H1 (cell line): ENCODE measurements at regions not wholly inside any gene's neighbourhood (a gene's known extent, or its start where the extent isn't known, plus 50 kb on each side); places are given as distances from the start of the nearest gene placed in this dataset.

Experiments
- CTCF ChIA-PET: fragments of 300-600 bp; sonication (Branson Sonifier 250); formaldehyde crosslinking; loops from one replicate; lab custom pipeline; 2021; ENCODE audit not compliant: partially characterized antibody; lab: Charles Lee
- POLR2A ChIA-PET: fragments of 300-600 bp; sonication (Branson Sonifier 250); formaldehyde crosslinking; loops from one replicate; lab custom pipeline; 2021; ENCODE audit warnings: inconsistent platforms; ENCODE audit not compliant: partially characterized antibody; lab: Charles Lee
- DNase-seq, 2 experiments: peaks; one replicate each; pipeline versions ENCODE4 v3.0.0 to v3.0.0-alpha.2; 2010 to 2022; ENCODE audit warnings: low spot score in 2 of 2, low read depth in 1 of 2, mixed read lengths in 1 of 2
- FAIRE-seq: peaks from 2 replicates; lab custom pipeline; 2011; peaks lifted over from hg19 to GRCh38; lab: Jason Lieb, UNC
- H2AFZ ChIP-seq: 2 replicates; pipeline ENCODE4 v1.8.1; 2012; ENCODE audit warnings: low read length, inconsistent platforms
- H2AK5ac ChIP-seq: 2 replicates; pipeline ENCODE4 v1.6.1; 2013; ENCODE audit warnings: low read depth, low read length
- H2BK120ac ChIP-seq: replicated peaks from 2 replicates; pipeline ENCODE3; 2013; ENCODE audit warnings: low read depth, low read length, inconsistent platforms
- H2BK12ac ChIP-seq: 2 replicates; pipeline ENCODE4 v1.6.1; 2013; ENCODE audit warnings: low read depth, low read length
- H2BK15ac ChIP-seq: 2 replicates; pipeline ENCODE4 v1.6.1; 2013; ENCODE audit warnings: low read length
- H2BK20ac ChIP-seq: 2 replicates; pipeline ENCODE4 v1.6.1; 2013; ENCODE audit warnings: low read length
- H2BK5ac ChIP-seq: 2 replicates; pipeline ENCODE4 v1.6.1; 2013; ENCODE audit warnings: low read depth, low read length
- H3K14ac ChIP-seq: 2 replicates; pipeline ENCODE4 v1.6.1; 2013; ENCODE audit warnings: inconsistent platforms; ENCODE audit not compliant: insufficient read length
- H3K18ac ChIP-seq: 2 replicates; pipeline ENCODE4 v1.6.1; 2013; ENCODE audit warnings: low read length; ENCODE audit errors: extremely low read depth
- H3K23ac ChIP-seq: 2 replicates; pipeline ENCODE4 v1.6.1; 2013; ENCODE audit warnings: inconsistent platforms; ENCODE audit not compliant: insufficient read length
- H3K23me2 ChIP-seq: 2 replicates; pipeline ENCODE4 v1.6.1; 2013; ENCODE audit warnings: low read depth, low read length
- H3K27ac ChIP-seq: 2 replicates; pipeline ENCODE4 v1.6.1; 2011; ENCODE audit warnings: low read depth, low read length, inconsistent platforms
- H3K27me3 ChIP-seq, 4 experiments: replicated peaks in 1 of 4; 1 replicate in 1 of 4; 2 replicates in 3 of 4; pipeline versions ENCODE4 v1.6.1 to v1.8.1; 2011 to 2013; ENCODE audit warnings: low read length in 3 of 4, mild to moderate bottlenecking in 3 of 4, inconsistent platforms in 2 of 4, mixed read lengths in 2 of 4, moderate library complexity in 1 of 4; ENCODE audit not compliant: control insufficient read depth in 3 of 4, insufficient read depth in 3 of 4; ENCODE audit errors: extremely low read depth in 1 of 4
- H3K36me3 ChIP-seq, 4 experiments: 2 replicates each; pipeline versions ENCODE4 v1.6.1 to v1.8.1; 2011 to 2013; ENCODE audit warnings: mild to moderate bottlenecking in 4 of 4, low read length in 3 of 4, moderate library complexity in 2 of 4, control low read depth in 1 of 4, inconsistent platforms in 1 of 4; ENCODE audit not compliant: insufficient read depth in 4 of 4, control insufficient read depth in 2 of 4
- H3K4ac ChIP-seq: replicated peaks from 2 replicates; pipeline ENCODE3; 2013; ENCODE audit warnings: low read length, low read depth, mixed read lengths, inconsistent platforms; ENCODE audit not compliant: insufficient read length
- H3K4me1 ChIP-seq, 4 experiments: replicated peaks in 1 of 4; 1 replicate in 1 of 4; 2 replicates in 3 of 4; pipeline versions ENCODE4 v1.6.1 to v1.8.1; 2011 to 2013; ENCODE audit warnings: low read length in 3 of 4, inconsistent platforms in 2 of 4, mixed read lengths in 1 of 4; ENCODE audit not compliant: insufficient read depth in 4 of 4, control insufficient read depth in 3 of 4
- H3K4me2 ChIP-seq, 2 experiments: 2 replicates each; pipeline versions ENCODE4 v1.6.1 to v1.8.1; 2011 to 2013; ENCODE audit warnings: low read depth in 2 of 2, low read length in 2 of 2, control low read depth in 1 of 2, inconsistent platforms in 1 of 2, mild to moderate bottlenecking in 1 of 2; ENCODE audit not compliant: insufficient read depth in 1 of 2
- H3K4me3 ChIP-seq, 4 experiments: fragments of 200-600, 300-600 bp in 1 of 4; sonication (generic), shearing (Covaris generic), sonication (Bioruptor Twin) in 1 of 4; 2 replicates each; pipeline versions ENCODE4 v1.5.1 to v1.8.1; 2011 to 2016; ENCODE audit warnings: low read length in 4 of 4, low read depth in 3 of 4, control low read depth in 2 of 4, inconsistent platforms in 2 of 4, mild to moderate bottlenecking in 2 of 4, mixed read lengths in 1 of 4, moderate library complexity in 1 of 4; ENCODE audit not compliant: insufficient read depth in 2 of 4; ENCODE audit errors: extremely low read depth in 1 of 4
- H3K56ac ChIP-seq: replicated peaks from 2 replicates; pipeline ENCODE3; 2013; ENCODE audit warnings: low read depth, mild to moderate bottlenecking, mixed read lengths, low read length, inconsistent platforms; ENCODE audit not compliant: insufficient read length
- H3K79me1 ChIP-seq: 2 replicates; pipeline ENCODE4 v1.6.1; 2013; ENCODE audit warnings: low read depth, low read length, control low read depth
- H3K79me2 ChIP-seq, 2 experiments: 2 replicates each; pipeline versions ENCODE4 v1.6.1 to v1.8.1; 2012 to 2013; ENCODE audit warnings: low read length in 2 of 2, mild to moderate bottlenecking in 2 of 2, inconsistent platforms in 1 of 2; ENCODE audit not compliant: insufficient read depth in 2 of 2, control insufficient read depth in 1 of 2
- H3K9ac ChIP-seq, 4 experiments: replicated peaks in 1 of 4; 1 replicate in 1 of 4; 2 replicates in 3 of 4; pipeline versions ENCODE4 v1.6.1 to v1.8.1; 2011 to 2013; ENCODE audit warnings: low read depth in 3 of 4, low read length in 3 of 4, control low read depth in 2 of 4, mild to moderate bottlenecking in 2 of 4, moderate library complexity in 2 of 4, inconsistent platforms in 1 of 4; ENCODE audit errors: extremely low read depth in 1 of 4
- H3K9me3 ChIP-seq, 2 experiments: 2 replicates each; pipeline versions ENCODE4 v1.6.1 to v1.8.1; 2012 to 2013; ENCODE audit warnings: mild to moderate bottlenecking in 2 of 2, moderate library complexity in 2 of 2, control low read depth in 1 of 2, inconsistent platforms in 1 of 2, low read depth in 1 of 2, low read length in 1 of 2, mixed read lengths in 1 of 2; ENCODE audit not compliant: insufficient read depth in 2 of 2
- H4K20me1 ChIP-seq, 2 experiments: replicated peaks in 1 of 2; 2 replicates each; pipeline versions ENCODE3 to v1.8.1; 2011 to 2013; ENCODE audit warnings: inconsistent platforms in 2 of 2, low read length in 2 of 2, mild to moderate bottlenecking in 1 of 2; ENCODE audit not compliant: insufficient read depth in 2 of 2, control insufficient read depth in 1 of 2
- H4K5ac ChIP-seq: 2 replicates; pipeline ENCODE4 v1.6.1; 2013; ENCODE audit warnings: low read length, low read depth, mixed read lengths, inconsistent platforms; ENCODE audit not compliant: insufficient read length
- H4K8ac ChIP-seq: 2 replicates; pipeline ENCODE4 v1.8.0; 2013; ENCODE audit warnings: mild to moderate bottlenecking, moderate library complexity, low read length, inconsistent platforms; ENCODE audit not compliant: insufficient read depth; ENCODE audit errors: extremely low read depth
- H4K91ac ChIP-seq: replicated peaks from 2 replicates; pipeline ENCODE3; 2013; ENCODE audit warnings: low read length, mixed read lengths, inconsistent platforms; ENCODE audit not compliant: insufficient read length
- BACH1 ChIP-seq: IDR thresholded peaks from 2 replicates; pipeline ENCODE4 v1.6.1; 2012; ENCODE audit warnings: low read length, improper control_type of control experiment
- CBX5 ChIP-seq: fragments of 300-800, 300-1000 bp; sonication (generic); IDR thresholded peaks from 2 replicates; pipeline ENCODE4 v1.7.1; 2016; ENCODE audit warnings: antibody characterized with exemption, low read length, low read depth
- CEBPB ChIP-seq: IDR thresholded peaks from 2 replicates; pipeline ENCODE4 v1.6.1; 2012; ENCODE audit warnings: low read depth, low read length
- EP300 ChIP-seq, 2 experiments: IDR thresholded peaks; 1 replicate in 1 of 2; 2 replicates in 1 of 2; pipeline ENCODE4 v1.6.1; 2011 to 2012; ENCODE audit warnings: low read depth in 2 of 2, low read length in 2 of 2, mild to moderate bottlenecking in 2 of 2, borderline replicate concordance in 1 of 2, inconsistent platforms in 1 of 2, moderate library complexity in 1 of 2
- HDAC2 ChIP-seq, 2 experiments: fragments of 300-600 bp in 1 of 2; sonication (generic) in 1 of 2; IDR thresholded peaks; 2 replicates each; pipeline ENCODE4 v1.6.1; 2011 to 2012; ENCODE audit warnings: low read depth in 2 of 2, low read length in 2 of 2, mild to moderate bottlenecking in 2 of 2, moderate library complexity in 2 of 2, borderline replicate concordance in 1 of 2, inconsistent platforms in 1 of 2
- JUND ChIP-seq: IDR thresholded peaks from 2 replicates; pipeline ENCODE4 v1.6.1; 2011; ENCODE audit warnings: mild to moderate bottlenecking, improper control_type of control experiment, low read length
- PHF8 ChIP-seq: fragments of 200-600 bp; sonication (generic); conservative IDR thresholded peaks from 2 replicates; pipeline ENCODE4 v1.7.1; 2012; ENCODE audit warnings: low read depth, mild to moderate bottlenecking, inconsistent platforms, low read length, moderate library complexity
- POU5F1 ChIP-seq: IDR thresholded peaks from 2 replicates; pipeline ENCODE4 v1.6.1; 2011; ENCODE audit warnings: low read depth, mild to moderate bottlenecking, low read length, moderate library complexity
- RAD21 ChIP-seq, 2 experiments: IDR thresholded peaks in 1 of 2; conservative IDR thresholded peaks in 1 of 2; 2 replicates each; pipeline ENCODE4 v1.6.1; 2011; ENCODE audit warnings: low read depth in 2 of 2, low read length in 2 of 2, improper control_type of control experiment in 1 of 2, inconsistent platforms in 1 of 2, mild to moderate bottlenecking in 1 of 2, moderate library complexity in 1 of 2
- RXRA ChIP-seq: IDR thresholded peaks from 2 replicates; pipeline ENCODE4 v1.6.1; 2011; ENCODE audit warnings: low read depth, mild to moderate bottlenecking, low read length, moderate library complexity; ENCODE audit not compliant: insufficient read depth
- SP4 ChIP-seq: IDR thresholded peaks from 2 replicates; pipeline ENCODE4 v1.6.1; 2012; ENCODE audit warnings: low read length, inconsistent platforms
- SRF ChIP-seq: IDR thresholded peaks from 2 replicates; pipeline ENCODE4 v1.6.1; 2011; ENCODE audit warnings: mild to moderate bottlenecking, low read depth, low read length, moderate library complexity
- TAF7 ChIP-seq: optimal IDR thresholded peaks from 2 replicates; pipeline ENCODE3; 2011; ENCODE audit warnings: low read depth, mild to moderate bottlenecking, inconsistent platforms, low read length, moderate library complexity, borderline replicate concordance
- TCF12 ChIP-seq: IDR thresholded peaks from 2 replicates; pipeline ENCODE4 v1.6.1; 2011; ENCODE audit warnings: low read depth, mild to moderate bottlenecking, low read length
- WGBS, 2 experiments: shearing (Covaris generic) in 1 of 2; methylation state at CpG; one replicate each; pipeline versions ENCODE4 v1.1.6 to v1.1.7; 2013 to 2015; ENCODE audit warnings: low lambda C conversion rate in 2 of 2, mixed read lengths in 2 of 2, inconsistent platforms in 1 of 2, low coverage in 1 of 2, missing lambda C conversion rate in 1 of 2; ENCODE audit not compliant: insufficient replicate concordance in 2 of 2, insufficient coverage in 1 of 2, insufficient read length in 1 of 2; ENCODE audit errors: extremely low coverage in 1 of 2, missing lambda C conversion rate in 1 of 2; 5-methylcytosine and 5-hydroxymethylcytosine counted together

GRCh38 chrX:77119706-77120105 is 327.5 kb upstream of the FGF16 start:
- Histone ChIP-seq H3K23me2 (no peaks in the 10 kb centered on the region), H2BK120ac (no peak overlapping the region), H3K27me3 (no peaks in the 10 kb centered on the region), H3K56ac (no peak overlapping the region), H2BK12ac (no peak overlapping the region), H3K36me3 (no peaks in the 10 kb centered on the region), H3K79me1 (no peaks in the 10 kb centered on the region), H2AFZ (no peak overlapping the region), H2AK5ac (no peak overlapping the region), H3K9ac (no peak overlapping the region), H4K5ac (no peak overlapping the region), H3K27ac (no peak overlapping the region), H3K4ac (no peak overlapping the region), H3K18ac (no peak overlapping the region; the same call in 1 of the 2 replicates), H2BK5ac (no peak overlapping the region), H2BK20ac (no peak overlapping the region), H3K23ac (no peak overlapping the region), H4K8ac (no peak overlapping the region), H4K91ac (no peak overlapping the region), H3K14ac (no peak overlapping the region), H3K9me3 (no peaks in the 10 kb centered on the region), H2BK15ac (no peak overlapping the region), H3K79me2 (no peaks in the 10 kb centered on the region), H3K4me3 (no peak overlapping the region), H3K4me2 (no peak overlapping the region; a peak in 1 of 4 replicates), H3K4me1 (peaks cover 0 to 5% (median 0%) of the 10 kb centered on the region in 4 experiments; a peak in 1 of 7 replicates), H4K20me1 (no peaks in the 10 kb centered on the region)
- TF ChIP-seq BACH1 = no peak
- TF ChIP-seq PHF8 = no peak
- no peak for TF ChIP-seq CEBPB
- no peak for TF ChIP-seq POU5F1
- TF ChIP-seq EP300 (IDR thresholded peaks at IDR 0.05; ENCODE audit: borderline replicate concordance in 1 of 2, low read depth in 2 of 2, low read length in 2 of 2) = no peak
- no peak for TF ChIP-seq RXRA
- TF ChIP-seq HDAC2 (IDR thresholded peaks at IDR 0.05; ENCODE audit: borderline replicate concordance in 1 of 2, low read depth in 2 of 2, low read length in 2 of 2) = no peak
- TF ChIP-seq CBX5 = no peak
- no peak for TF ChIP-seq JUND
- no peak for TF ChIP-seq SP4
- no peak for TF ChIP-seq SRF
- TF ChIP-seq TAF7 = no peak
- no peak for TF ChIP-seq TCF12
- TF ChIP-seq RAD21 (IDR thresholded peaks at IDR 0.05 in 1 of 2, conservative IDR thresholded peaks at IDR 0.05 in 1 of 2; ENCODE audit: low read depth in 2 of 2, low read length in 2 of 2) = no peak
- FAIRE-seq (no peak), DNase-seq (no peak)
- ChIA-PET POLR2A (no interaction called here), CTCF (no interaction called here)
- WGBS, 2 experiments = 63% methylated on average over 1 of the region's 1 CpG; no CpG with 5 or more reads in 1 of the 2 experiments
